K562 (cell line): ENCODE measurements at regions not wholly inside any gene's neighbourhood (a gene's known extent, or its start where the extent isn't known, plus 50 kb on each side); places are given as distances from the start of the nearest gene placed in this dataset.

Experiments
- DDX20 ChIP-seq: fragments of 450-650 bp; IDR thresholded peaks from 2 replicates; pipeline ENCODE4 v1.6.1; 2016; ENCODE audit warnings: missing genetic modification characterization, low read depth, mild to moderate bottlenecking, missing compliant biosample characterization, moderate library complexity
- POLR2G ChIP-seq: fragments of 200-400 bp; formaldehyde crosslinking; IDR thresholded peaks from 2 replicates; pipeline ENCODE4 v1.6.1; 2017; ENCODE audit warnings: low read depth, mild to moderate bottlenecking, antibody characterized with exemption, low read length, moderate library complexity
- SIRT6 ChIP-seq: IDR thresholded peaks from one replicate; pipeline ENCODE4 v1.6.1; 2012; ENCODE audit warnings: low read depth, mild to moderate bottlenecking, control low read depth, inconsistent platforms, low read length, moderate library complexity
- SMARCB1 ChIP-seq: IDR thresholded peaks from 2 replicates; pipeline ENCODE4 v1.6.1; 2011; ENCODE audit warnings: improper control_type of control experiment, low read depth; ENCODE audit not compliant: insufficient read length
- VEZF1 ChIP-seq: fragments of 200-800 bp; sonication (Bioruptor generic); IDR thresholded peaks from 2 replicates; pipeline ENCODE4 v1.6.1; 2017; ENCODE audit warnings: missing genetic modification characterization, missing compliant biosample characterization
- ZNF561 ChIP-seq: fragments of 450-650 bp; formaldehyde crosslinking; conservative IDR thresholded peaks from 2 replicates; pipeline ENCODE4 v1.4.0; 2020; ENCODE audit warnings: mild to moderate bottlenecking, moderate library complexity
- ZNF583 ChIP-seq: fragments of 250-450 bp; sonication (Bioruptor Pico); IDR thresholded peaks from 2 replicates; pipeline ENCODE4 v1.4.0; 2020
- TF ChIP-seq, protein P1 (sequence below): sonication (generic); formaldehyde crosslinking; IDR thresholded peaks from 2 replicates; pipeline ENCODE4 v1.8.0; 2022; ENCODE audit warnings: mild to moderate bottlenecking, missing genetic modification reagents
- TF ChIP-seq, protein P2 (sequence below): fragments of 450-650 bp; IDR thresholded peaks from 2 replicates; pipeline ENCODE4 v1.7.0; 2016; ENCODE audit warnings: borderline replicate concordance

DNA sequence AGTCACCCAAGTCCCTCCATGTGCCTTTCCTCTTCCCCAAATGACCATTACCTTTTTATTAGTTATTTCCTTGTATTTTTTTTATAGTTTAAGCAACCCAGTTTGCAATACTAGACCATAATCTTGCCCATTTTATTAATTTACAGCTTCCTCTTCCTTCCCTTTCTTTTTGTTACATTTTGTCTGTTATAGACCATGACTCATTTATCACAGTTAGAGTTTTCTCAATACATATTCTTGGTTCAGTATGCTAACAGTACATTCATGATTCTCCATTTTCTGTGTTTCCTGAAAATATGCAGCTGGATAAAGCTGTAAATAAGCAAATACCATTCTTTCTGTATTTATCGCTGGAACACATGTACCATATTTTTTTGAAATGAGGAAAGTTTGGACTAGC lies 376.7 kb upstream of the RAG2 start (continued):
- TF ChIP-seq, protein P1, sequence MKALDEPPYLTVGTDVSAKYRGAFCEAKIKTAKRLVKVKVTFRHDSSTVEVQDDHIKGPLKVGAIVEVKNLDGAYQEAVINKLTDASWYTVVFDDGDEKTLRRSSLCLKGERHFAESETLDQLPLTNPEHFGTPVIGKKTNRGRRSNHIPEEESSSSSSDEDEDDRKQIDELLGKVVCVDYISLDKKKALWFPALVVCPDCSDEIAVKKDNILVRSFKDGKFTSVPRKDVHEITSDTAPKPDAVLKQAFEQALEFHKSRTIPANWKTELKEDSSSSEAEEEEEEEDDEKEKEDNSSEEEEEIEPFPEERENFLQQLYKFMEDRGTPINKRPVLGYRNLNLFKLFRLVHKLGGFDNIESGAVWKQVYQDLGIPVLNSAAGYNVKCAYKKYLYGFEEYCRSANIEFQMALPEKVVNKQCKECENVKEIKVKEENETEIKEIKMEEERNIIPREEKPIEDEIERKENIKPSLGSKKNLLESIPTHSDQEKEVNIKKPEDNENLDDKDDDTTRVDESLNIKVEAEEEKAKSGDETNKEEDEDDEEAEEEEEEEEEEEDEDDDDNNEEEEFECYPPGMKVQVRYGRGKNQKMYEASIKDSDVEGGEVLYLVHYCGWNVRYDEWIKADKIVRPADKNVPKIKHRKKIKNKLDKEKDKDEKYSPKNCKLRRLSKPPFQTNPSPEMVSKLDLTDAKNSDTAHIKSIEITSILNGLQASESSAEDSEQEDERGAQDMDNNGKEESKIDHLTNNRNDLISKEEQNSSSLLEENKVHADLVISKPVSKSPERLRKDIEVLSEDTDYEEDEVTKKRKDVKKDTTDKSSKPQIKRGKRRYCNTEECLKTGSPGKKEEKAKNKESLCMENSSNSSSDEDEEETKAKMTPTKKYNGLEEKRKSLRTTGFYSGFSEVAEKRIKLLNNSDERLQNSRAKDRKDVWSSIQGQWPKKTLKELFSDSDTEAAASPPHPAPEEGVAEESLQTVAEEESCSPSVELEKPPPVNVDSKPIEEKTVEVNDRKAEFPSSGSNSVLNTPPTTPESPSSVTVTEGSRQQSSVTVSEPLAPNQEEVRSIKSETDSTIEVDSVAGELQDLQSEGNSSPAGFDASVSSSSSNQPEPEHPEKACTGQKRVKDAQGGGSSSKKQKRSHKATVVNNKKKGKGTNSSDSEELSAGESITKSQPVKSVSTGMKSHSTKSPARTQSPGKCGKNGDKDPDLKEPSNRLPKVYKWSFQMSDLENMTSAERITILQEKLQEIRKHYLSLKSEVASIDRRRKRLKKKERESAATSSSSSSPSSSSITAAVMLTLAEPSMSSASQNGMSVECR: no peak
- TF ChIP-seq VEZF1 (CRISPR knock-in tag) (no peak), SIRT6 (no peak), ZNF583 (CRISPR knock-in tag) (no peak), POLR2G (no peak), SMARCB1 (no peak), DDX20 (tag) (no peak), ZNF561 (CRISPR knock-in tag) (no peak)
- TF ChIP-seq, protein P2, sequence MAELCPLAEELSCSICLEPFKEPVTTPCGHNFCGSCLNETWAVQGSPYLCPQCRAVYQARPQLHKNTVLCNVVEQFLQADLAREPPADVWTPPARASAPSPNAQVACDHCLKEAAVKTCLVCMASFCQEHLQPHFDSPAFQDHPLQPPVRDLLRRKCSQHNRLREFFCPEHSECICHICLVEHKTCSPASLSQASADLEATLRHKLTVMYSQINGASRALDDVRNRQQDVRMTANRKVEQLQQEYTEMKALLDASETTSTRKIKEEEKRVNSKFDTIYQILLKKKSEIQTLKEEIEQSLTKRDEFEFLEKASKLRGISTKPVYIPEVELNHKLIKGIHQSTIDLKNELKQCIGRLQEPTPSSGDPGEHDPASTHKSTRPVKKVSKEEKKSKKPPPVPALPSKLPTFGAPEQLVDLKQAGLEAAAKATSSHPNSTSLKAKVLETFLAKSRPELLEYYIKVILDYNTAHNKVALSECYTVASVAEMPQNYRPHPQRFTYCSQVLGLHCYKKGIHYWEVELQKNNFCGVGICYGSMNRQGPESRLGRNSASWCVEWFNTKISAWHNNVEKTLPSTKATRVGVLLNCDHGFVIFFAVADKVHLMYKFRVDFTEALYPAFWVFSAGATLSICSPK: no peak
